SU-DHL-6 (cell line): ENCODE measurements at regions not wholly inside any gene's neighbourhood (a gene's known extent, or its start where the extent isn't known, plus 50 kb on each side); places are given as distances from the start of the nearest gene placed in this dataset.

ENCODE experiments used
- H2AFZ ChIP-seq: fragments of 200-600 bp; sonication (generic); 2 replicates; pipeline ENCODE4 v1.6.1; 2014; ENCODE audit warnings: low read depth, mild to moderate bottlenecking, moderate library complexity, mixed read lengths, antibody characterized with exemption, low read length; ENCODE audit not compliant: severe bottlenecking
- H3F3A ChIP-seq: fragments of 200-600 bp; shearing (Covaris generic); 2 replicates; pipeline ENCODE4 v1.6.0; 2016; ENCODE audit warnings: antibody characterized with exemption, mild to moderate bottlenecking; ENCODE audit not compliant: insufficient read depth
- H3K27ac ChIP-seq: fragments of 200-600 bp; sonication (generic); 2 replicates; pipeline ENCODE4 v1.5.1; 2016; ENCODE audit warnings: low read depth, mild to moderate bottlenecking, low read length, moderate library complexity, mixed read lengths
- H3K27me3 ChIP-seq: fragments of 200-600 bp; sonication (generic), shearing (Covaris generic); 2 replicates; pipeline ENCODE4 v1.6.0; 2014; ENCODE audit warnings: mild to moderate bottlenecking, low read length
- H3K36me3 ChIP-seq: fragments of 200-600 bp; sonication (generic); 2 replicates; pipeline ENCODE4 v1.6.1; 2014; ENCODE audit warnings: mild to moderate bottlenecking, low read length, mixed read lengths
- H3K4me2 ChIP-seq: fragments of 300-600, 200-600 bp; shearing (Covaris generic), sonication (generic); 2 replicates; pipeline ENCODE4 v1.6.0; 2014; ENCODE audit warnings: low read length, low read depth, mild to moderate bottlenecking; ENCODE audit not compliant: poor library complexity, severe bottlenecking
- H3K4me3 ChIP-seq: fragments of 200-600 bp; sonication (generic); 2 replicates; pipeline ENCODE4 v1.5.1; 2014; ENCODE audit warnings: antibody characterized with exemption, low read length, mild to moderate bottlenecking, mixed read lengths; ENCODE audit not compliant: insufficient read depth, poor library complexity, severe bottlenecking
- H3K79me2 ChIP-seq: fragments of 200-600 bp; sonication (generic); 2 replicates; pipeline ENCODE4 v1.6.1; 2014; ENCODE audit warnings: mild to moderate bottlenecking, low read length, moderate library complexity; ENCODE audit not compliant: insufficient read depth
- H3K9ac ChIP-seq: fragments of 200-600 bp; sonication (generic); 2 replicates; pipeline ENCODE4 v1.7.0; 2014; ENCODE audit warnings: mild to moderate bottlenecking, low read length
- H3K9me2 ChIP-seq: fragments of 200-600 bp; sonication (generic); replicated peaks from 2 replicates; pipeline ENCODE4 v1.6.1; 2014; ENCODE audit warnings: low read length; ENCODE audit not compliant: insufficient read depth
- H3K9me3 ChIP-seq: fragments of 200-600 bp; sonication (generic); 2 replicates; pipeline ENCODE4 v1.6.1; 2014; ENCODE audit warnings: low read length, mixed read lengths; ENCODE audit not compliant: insufficient read depth
- H4K20me1 ChIP-seq: fragments of 200-600 bp; sonication (generic); 2 replicates; pipeline ENCODE4 v1.6.1; 2014; ENCODE audit warnings: low read depth, mild to moderate bottlenecking, antibody characterized with exemption, low read length, moderate library complexity, mixed read lengths
- EZH2phosphoT487 ChIP-seq: fragments of 200-600 bp; sonication (generic), shearing (Covaris generic); conservative IDR thresholded peaks from 2 replicates; pipeline ENCODE4 v1.6.1; 2018; ENCODE audit warnings: mild to moderate bottlenecking, antibody characterized with exemption, low read length, moderate library complexity, mixed read lengths
- TF ChIP-seq, protein P1 (sequence below): fragments of 200-600 bp; sonication (generic); IDR thresholded peaks from one replicate; pipeline ENCODE4 v1.5.1; 2017; ENCODE audit warnings: antibody characterized with exemption, mild to moderate bottlenecking, low read length, moderate library complexity; ENCODE audit not compliant: insufficient read depth, poor library complexity, severe bottlenecking

DNA sequence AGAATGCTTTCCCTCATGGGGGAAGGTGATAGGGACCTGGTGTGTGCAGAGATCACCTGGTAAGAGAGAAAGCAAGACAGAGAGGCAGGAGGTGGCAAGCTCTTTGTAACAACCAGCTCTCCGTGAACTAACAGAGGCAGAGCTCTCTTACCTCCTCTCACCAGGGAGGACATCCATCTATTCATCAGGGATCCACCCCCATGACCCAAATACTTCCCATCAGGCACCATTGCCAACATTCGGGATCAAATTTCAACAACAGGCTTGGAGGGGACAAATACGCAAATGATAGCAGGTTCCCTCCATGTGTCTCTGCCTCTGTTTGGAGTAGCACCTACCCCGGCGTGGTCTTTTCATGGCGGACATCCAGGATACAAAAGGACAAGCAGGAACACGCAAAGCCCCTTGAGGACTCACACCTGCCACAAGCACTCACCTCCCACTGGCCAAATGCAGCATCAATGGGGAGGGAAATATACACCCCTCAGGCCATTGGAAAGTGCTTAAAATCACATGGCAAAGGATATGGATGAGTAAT, 431.2 kb upstream of the AUTS2 start:
- Histone ChIP-seq H3K27me3 (0 out of 2 replicates have a peak, but pooled peaks cover 3% of the 10 kb centered on the region), H3K36me3 (no peaks in the 10 kb centered on the region), H3K79me2 (no peaks in the 10 kb centered on the region), H3K4me2 (no peak overlapping the region), H3K4me3 (no peak overlapping the region), H2AFZ (no peak overlapping the region), H4K20me1 (no peaks in the 10 kb centered on the region), H3K27ac (no peak overlapping the region), H3K9ac (no peak overlapping the region), H3F3A (no peaks in the 10 kb centered on the region), H3K9me2 (no peaks in the 10 kb centered on the region), H3K9me3 (no peaks in the 10 kb centered on the region)
- TF ChIP-seq, protein P1, sequence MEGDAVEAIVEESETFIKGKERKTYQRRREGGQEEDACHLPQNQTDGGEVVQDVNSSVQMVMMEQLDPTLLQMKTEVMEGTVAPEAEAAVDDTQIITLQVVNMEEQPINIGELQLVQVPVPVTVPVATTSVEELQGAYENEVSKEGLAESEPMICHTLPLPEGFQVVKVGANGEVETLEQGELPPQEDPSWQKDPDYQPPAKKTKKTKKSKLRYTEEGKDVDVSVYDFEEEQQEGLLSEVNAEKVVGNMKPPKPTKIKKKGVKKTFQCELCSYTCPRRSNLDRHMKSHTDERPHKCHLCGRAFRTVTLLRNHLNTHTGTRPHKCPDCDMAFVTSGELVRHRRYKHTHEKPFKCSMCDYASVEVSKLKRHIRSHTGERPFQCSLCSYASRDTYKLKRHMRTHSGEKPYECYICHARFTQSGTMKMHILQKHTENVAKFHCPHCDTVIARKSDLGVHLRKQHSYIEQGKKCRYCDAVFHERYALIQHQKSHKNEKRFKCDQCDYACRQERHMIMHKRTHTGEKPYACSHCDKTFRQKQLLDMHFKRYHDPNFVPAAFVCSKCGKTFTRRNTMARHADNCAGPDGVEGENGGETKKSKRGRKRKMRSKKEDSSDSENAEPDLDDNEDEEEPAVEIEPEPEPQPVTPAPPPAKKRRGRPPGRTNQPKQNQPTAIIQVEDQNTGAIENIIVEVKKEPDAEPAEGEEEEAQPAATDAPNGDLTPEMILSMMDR = no peak
- no peak for TF ChIP-seq EZH2phosphoT487

DNA sequence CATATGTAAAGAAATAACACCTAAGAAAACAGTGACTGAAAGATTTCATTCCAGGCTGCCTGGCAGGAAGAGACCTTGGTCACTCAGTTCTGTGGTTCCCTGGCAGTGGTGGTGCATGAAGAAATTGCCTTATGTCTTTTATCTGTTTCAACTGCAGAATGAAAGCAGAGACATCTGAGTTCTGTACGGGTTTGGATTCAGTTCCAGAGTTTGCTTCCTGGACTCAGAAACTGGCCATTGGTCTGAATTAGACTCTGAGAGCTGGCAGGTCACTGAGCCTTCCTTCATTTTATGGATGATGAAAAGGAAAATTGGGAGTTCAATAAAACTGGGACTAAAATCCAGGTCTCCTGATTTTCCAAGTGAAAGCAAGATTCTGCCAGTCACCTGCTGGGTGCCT, 428.9 kb upstream of the AUTS2 start:
- Histone ChIP-seq H3K27me3 (0 out of 2 replicates have a peak, but pooled peaks cover 3% of the 10 kb centered on the region), H3K9ac (no peak overlapping the region)

DNA sequence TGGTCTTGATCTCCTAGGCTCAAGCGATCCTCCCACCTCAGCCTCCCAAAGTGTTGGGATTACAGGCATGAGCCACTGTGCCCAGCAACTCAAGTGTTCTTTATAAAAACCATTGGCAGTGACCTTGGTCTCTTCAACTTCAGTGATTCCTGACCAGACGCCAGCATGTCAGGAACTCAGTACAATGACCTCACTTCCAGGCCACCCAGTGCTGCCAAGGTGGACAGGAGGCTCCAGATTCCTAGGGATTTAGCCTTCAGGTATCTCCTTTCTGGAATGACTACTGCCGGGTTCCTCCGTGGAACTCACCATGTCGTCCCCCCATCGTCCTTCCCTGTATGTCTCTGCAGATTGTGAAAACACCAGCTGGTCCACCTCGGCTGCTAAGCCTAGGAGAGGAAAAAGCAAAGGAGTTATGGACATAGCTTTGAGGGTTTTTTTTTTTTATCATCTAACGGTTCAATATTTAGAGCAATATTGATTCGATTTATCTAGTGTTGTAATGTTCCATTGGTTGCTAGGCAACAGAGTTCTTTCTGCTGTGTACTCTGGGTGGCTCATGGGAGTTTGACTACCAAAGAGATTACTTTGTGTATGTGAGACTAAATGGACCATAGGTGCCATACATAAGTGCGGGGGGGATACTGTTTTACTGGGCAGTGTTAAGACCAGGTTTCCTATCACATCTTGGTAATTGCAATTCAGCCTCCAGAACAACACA, 425.8 kb upstream of the AUTS2 start:
- H3K4me3 ChIP-seq = no peak overlapping the region
- no peak overlapping the region for H3K4me2 ChIP-seq
- no peaks in the 10 kb centered on the region for H3F3A ChIP-seq
- H3K27ac ChIP-seq = no peak overlapping the region
- no peaks in the 10 kb centered on the region for H3K79me2 ChIP-seq
- H3K9me2 ChIP-seq = no peaks in the 10 kb centered on the region
- H2AFZ ChIP-seq = no peak overlapping the region
- H3K27me3 ChIP-seq = 0 out of 2 replicates have a peak, but pooled peaks cover 3% of the 10 kb centered on the region
- H4K20me1 ChIP-seq = no peaks in the 10 kb centered on the region
- H3K9me3 ChIP-seq = no peaks in the 10 kb centered on the region
- no peaks in the 10 kb centered on the region for H3K36me3 ChIP-seq
- no peak overlapping the region for H3K9ac ChIP-seq
- TF ChIP-seq, protein P1 = no peak
- no peak for TF ChIP-seq EZH2phosphoT487

More for the DNA sequence above, 428.9 kb upstream of the AUTS2 start:
- no peaks in the 10 kb centered on the region for H3F3A ChIP-seq
- H3K9me2 ChIP-seq = no peaks in the 10 kb centered on the region
- TF ChIP-seq EZH2phosphoT487 = no peak
- TF ChIP-seq, protein P1 = no peak
- no peaks in the 10 kb centered on the region for H3K36me3 ChIP-seq
- H3K79me2 ChIP-seq = no peaks in the 10 kb centered on the region
- H2AFZ ChIP-seq = no peak overlapping the region
- no peaks in the 10 kb centered on the region for H4K20me1 ChIP-seq
- no peaks in the 10 kb centered on the region for H3K9me3 ChIP-seq
- H3K27ac ChIP-seq = no peak overlapping the region
- H3K4me3 ChIP-seq = no peak overlapping the region
- H3K4me2 ChIP-seq = no peak overlapping the region
